Ishikawa (cell line): ENCODE measurements at regions not wholly inside any gene's neighbourhood (a gene's known extent, or its start where the extent isn't known, plus 50 kb on each side); places are given as distances from the start of the nearest gene placed in this dataset.
A peak's percentile ranks its signal among the peaks of the same experiment; 100 is the strongest.

Experiments
- CEBPB ChIP-seq: IDR thresholded peaks from 2 replicates; pipeline ENCODE4 v1.6.1; 2012
- EGR1 ChIP-seq: IDR thresholded peaks from 2 replicates; pipeline ENCODE4 v1.6.1; 2012
- MAX ChIP-seq: IDR thresholded peaks from 2 replicates; pipeline ENCODE4 v1.6.1; 2012
- RAD21 ChIP-seq: IDR thresholded peaks from 2 replicates; pipeline ENCODE4 v1.6.1; 2012; ENCODE audit warnings: low read depth

GRCh38 chr12:5192726-5193125, 149.0 kb downstream of the KCNA5 start:
- TF ChIP-seq RAD21 (no peak), MAX (no peak), CEBPB (peak; percentile 39; the same call in 1 of the 2 replicates), EGR1 (no peak)
